CD4-positive, alpha-beta T cell treated with Interleukin-17A for 1 hour (primary cell): ENCODE measurements at regions not wholly inside any gene's neighbourhood (a gene's known extent, or its start where the extent isn't known, plus 50 kb on each side); places are given as distances from the start of the nearest gene placed in this dataset.
"Not testable (repeated sequence)": the region's sequence is repeated elsewhere in the genome, so short reads cannot be mapped to it uniquely, and the experiment has no call there.

Source experiments
- DNase-seq: peaks from one replicate; pipeline ENCODE4 v3.0.0-alpha.2; 2020

DNA sequence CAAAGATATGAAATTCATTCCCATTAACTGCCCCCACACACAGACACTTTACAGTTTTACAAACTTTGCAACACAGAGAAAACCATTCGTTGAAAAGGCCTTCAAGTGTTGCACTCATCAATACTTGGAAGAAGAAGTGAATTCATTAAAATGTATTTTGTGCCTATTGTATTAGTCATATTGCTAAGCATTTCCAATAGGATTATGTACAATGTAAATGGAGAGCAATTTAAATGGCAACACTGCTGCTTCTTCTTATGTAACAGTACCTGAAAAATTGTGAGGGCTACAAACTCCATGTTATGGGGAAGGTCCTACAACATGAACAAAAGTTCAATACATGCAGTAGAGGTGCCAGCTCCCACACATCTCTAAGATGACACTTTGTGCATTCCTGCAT is 209.3 kb upstream of the POGK start:
- no peak for DNase-seq

DNA sequence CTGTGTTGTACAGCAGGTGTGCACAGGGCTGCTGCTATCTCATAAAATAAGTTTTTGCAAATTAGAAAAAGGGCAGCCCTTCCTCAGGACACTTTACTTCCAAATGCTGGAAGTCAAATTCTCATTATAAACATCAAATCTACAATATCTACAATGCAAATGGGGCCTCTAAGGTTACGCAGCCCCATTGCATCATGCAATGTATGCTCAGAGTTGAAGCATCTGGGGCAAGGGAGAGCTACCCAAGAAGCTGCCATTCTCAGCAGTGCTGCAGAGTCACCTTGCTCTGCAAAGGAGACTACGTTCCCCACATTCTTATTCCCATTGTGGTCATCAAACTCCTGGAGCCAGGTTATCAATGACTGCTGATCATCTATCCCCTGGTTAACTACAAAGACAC is 208.9 kb upstream of the POGK start:
- DNase-seq: no peak

DNA sequence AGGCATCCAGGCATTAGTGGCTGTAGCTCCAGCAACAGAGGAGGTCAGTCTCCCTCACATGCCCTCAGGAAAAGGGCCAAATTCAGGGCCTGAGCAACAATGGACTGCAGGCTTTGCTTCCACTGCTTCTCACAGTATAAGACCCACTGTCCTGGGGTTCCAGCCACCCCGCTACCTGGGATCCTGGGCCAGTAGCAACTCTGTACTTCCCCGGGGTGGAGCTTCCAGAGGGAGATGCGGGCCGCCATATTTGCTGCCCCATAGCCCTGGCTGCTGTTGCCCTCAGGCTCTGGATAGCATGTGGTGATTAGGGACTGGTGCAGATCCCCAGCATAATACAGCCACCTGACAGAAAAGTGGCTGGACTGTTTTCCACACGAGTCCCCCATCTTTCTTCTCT is 201.1 kb upstream of the POGK start:
- DNase-seq: no peak

DNA sequence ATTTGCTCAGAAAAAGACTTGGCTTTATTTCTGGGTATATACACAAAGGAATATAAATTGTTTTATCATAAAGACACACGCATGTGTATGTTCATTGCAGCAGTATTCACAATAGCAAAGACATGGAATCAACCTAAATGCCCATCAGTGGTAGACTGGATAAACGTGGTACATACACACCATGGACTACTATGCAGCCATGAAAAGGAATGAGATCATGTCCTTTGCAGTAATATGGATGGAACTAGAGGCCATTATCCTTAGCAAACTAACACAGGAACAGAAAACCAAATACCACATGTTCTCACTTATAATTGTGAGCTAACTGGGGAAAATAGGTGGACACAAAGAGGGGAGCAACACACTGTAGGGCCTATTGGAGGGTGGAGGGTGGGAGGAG is 182.0 kb upstream of the POGK start:
- not testable (repeated sequence) for DNase-seq

DNA sequence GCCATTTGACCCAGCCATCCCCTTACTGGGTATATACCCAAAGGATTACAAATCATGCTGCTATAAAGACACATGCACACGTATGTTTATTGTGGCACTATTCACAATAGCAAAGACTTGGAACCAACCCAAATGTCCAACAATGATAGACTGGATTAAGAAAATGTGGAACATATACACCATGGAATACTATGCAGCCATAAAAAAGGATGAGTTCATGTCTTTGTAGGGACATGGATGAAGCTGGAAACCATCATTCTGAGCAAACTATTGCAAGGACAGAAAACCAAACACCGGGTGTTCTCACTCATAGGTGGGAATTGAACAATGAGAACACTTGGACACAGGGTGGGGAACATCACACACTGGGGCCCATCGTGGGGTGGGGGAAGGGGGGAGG is 172.5 kb upstream of the POGK start:
- not testable (repeated sequence) for DNase-seq

DNA sequence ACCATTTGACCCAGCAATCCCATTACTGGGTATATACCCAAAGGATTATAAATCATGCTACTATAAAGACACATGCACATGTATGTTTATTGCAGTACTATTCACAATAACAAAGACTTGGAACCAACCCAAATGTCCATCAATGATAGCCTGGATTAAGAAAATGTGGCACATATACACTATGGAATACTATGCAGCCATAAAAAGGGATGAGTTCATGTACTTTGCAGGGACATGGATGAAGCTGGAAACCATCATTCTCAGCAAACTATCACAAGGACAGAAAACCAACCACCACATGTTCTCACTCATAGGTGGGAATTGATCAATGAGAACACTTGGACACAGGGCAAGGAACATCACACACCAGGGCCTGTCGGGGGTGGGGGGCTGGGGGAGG is 171.7 kb upstream of the POGK start:
- not testable (repeated sequence) for DNase-seq

DNA sequence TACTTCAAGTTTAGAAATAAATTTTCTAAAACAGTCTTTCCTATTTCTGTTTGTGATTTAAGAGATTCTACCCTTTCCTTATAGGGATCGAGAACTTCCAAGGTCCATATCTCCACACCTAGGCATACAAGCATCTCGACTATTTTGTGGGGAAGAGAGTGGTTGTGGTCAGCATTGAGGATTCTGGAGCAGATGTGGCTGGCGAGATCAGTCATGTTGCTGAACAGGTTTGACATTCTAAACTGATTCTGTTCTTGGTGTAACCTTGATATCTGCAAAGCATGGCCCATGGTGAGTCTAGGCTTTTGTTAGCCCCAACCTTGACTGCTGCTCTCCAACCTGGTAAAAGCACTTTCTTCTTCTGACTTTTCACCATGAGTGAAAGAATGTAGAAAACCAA is 167.6 kb upstream of the POGK start:
- no peak for DNase-seq

DNA sequence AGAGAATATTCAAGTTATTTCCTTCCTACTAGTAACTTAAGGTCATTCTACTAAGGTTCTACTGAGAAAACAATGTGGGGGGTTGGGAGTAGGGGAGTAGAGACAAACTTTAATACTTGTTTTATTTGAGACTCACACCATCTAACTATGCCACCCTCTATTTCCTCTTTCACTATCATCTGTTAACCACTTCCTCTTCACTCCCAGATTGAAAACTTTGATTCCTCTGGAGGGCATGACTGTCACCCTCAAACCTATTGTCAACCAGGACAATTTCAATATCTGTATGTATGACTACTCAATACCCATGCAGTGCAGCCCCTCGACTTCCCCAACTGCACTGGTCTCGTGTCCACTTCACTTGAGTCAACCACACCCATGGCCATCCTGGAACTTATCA is 165.6 kb upstream of the POGK start:
- no peak for DNase-seq

DNA sequence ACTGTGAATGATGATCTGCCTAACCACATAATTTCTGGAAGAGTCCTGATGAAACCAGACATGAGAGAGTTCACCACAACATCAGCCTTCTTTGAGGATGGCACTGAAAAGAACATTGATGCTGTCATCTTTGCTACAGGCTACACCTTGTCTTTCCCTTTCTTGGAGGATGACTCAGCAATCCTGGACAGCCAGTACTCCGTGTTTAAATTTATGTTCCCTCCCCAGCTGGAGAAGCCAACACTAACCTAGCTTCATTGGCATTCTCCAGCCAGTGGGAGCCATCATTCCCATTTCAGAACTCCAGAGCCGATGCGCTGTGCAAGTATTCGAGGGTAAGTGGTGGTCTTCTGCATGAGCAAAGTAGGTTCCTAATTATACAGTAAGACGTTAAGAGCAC is 164.1 kb upstream of the POGK start:
- no peak for DNase-seq

DNA sequence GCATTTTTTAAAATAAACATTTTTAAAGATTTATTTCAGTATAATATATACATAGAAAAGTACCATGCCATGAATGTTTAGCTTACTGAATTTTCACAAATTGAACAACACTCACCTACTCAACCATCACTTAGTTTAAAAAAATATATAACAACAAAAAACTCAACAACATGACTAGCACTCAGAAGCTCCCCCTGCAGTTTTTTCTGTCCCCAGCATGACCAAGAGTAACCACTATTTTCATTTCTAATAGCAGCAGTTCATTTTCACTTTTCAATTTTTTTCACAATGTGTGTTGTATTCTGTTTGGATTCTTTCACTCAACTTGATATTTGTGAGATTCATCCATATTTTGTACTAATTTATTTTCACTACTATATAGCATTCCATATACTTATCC is 162.3 kb upstream of the POGK start:
- DNase-seq: no peak

DNA sequence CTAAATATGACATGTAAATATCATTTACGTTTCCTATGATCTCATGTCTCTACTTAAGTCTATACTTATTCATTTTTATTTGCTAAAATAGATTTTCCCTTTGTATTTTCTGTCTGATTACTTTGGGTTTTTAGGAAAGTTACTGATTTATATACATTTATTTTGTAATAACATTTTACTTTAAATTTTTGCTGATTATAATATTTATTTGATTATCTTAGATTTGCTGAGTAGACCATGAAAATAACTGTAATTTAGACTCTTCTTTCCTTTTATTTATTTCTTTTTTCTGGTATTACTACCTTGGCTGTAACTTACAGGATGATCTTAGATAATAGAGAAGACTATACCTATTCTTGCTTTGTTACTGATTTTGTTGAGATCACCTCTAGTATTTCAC is 159.9 kb upstream of the POGK start:
- no peak for DNase-seq

DNA sequence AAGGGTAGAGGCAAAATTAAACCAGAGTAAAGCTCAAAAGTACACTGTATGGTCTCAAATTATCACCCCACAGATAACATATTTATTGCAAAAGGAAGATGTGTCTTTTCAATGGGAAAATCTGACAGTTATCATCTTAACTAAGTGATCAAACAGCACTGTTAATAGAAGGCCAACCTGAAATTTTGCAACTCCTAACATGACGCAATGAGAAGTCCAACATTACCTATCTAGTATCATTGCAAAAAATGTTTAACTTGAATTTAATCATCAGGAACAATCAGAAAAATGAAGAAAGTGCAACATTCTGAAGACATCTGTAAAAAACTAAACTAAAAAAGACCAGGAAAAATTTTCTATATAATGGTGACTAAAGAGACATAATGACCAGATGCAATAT is 156.7 kb upstream of the POGK start:
- DNase-seq: no peak

DNA sequence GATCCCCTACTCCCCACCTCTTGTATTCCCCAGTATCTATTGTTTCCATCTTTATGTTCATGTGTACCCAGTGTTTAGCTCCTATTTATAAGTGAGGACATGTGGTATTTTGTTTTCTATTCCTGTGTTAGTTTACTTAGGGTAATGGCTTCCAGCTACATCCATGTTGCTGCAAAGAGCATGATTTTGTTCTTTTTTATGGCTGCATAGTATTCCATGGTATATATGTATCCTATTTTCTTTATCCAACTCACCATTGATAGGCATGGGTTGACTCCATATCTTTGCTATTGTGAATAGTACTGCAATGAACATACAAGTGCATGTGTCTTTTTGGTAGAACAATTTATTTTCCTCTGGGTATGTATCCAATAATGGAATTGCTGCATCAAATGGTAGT is 154.6 kb upstream of the POGK start:
- DNase-seq: not testable (repeated sequence)

DNA sequence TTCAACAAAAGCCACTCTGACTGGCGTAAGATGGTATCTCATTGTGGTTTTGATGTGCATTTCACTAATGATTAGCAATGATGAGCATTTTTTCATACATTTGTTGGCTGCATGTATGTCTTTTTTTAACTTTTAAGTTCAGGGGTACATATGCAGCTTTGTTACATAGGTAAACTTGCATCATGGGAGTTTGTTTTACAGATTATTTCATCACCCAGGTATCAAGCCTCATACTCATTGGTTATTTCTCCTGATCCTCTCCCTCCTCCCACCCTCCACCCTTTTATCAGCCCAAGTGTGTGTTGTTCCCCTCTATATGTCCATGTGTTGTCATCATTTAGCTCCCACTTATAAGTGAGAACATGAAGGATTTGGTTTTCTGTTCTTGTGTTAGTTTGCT is 154.1 kb upstream of the POGK start:
- no peak for DNase-seq

DNA sequence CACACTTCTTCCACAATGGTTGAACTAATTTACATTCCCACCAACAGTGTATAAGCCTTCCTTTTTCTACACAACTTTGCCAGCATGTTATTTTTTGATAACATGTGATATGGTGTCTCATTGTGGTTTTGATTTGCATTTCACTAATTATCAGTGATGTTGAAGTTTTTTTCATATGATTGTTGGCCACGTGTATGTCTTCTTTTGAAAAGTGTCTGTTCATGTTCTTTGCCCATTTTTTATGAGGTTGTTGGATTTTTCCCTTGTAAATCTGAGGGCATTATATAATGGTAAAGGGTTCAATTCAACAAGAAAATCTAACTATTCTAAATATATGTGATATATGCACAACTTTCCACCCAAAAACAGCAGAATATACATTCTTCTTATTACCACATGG is 153.4 kb upstream of the POGK start:
- not testable (repeated sequence) for DNase-seq

DNA sequence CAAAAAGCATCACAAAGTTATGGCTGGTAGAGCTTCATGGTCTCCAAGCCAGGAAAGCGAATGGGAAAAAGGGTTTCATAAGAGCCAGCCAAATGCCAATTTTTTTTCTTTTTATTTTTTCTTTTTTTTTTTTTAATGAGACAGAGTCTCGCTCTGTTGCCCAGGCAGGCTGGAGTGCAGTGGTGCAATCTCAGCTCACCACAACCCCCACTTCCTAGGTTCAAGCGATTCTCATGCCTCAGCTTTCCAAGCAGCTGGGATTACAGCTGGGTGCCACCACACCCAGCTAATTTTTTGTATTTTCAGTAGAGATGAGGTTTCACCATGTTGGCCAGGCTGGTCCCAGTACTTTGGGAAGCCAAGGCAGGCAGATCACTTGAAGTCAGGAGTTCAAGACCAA is 148.7 kb upstream of the POGK start:
- DNase-seq: not testable (repeated sequence)

DNA sequence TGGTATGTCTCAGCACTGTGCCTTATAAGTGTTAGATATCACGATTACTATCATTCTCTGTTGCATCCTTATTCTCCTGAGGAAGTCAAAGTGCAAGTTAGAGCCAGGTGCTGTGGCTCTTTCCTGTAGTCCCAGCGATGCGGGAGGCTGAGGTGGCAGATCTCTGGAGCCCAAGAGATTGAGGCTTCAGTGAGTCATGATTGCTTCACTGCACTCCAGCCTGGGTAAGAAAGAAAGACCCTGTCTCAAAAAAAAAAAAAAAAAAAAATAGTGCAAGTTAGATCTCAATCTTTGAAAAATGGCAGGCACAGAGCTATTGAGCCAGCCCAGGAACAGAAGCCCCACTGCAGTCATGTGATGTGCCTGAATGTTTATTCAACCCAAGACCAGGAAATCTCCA is 147.8 kb upstream of the POGK start:
- no peak for DNase-seq

DNA sequence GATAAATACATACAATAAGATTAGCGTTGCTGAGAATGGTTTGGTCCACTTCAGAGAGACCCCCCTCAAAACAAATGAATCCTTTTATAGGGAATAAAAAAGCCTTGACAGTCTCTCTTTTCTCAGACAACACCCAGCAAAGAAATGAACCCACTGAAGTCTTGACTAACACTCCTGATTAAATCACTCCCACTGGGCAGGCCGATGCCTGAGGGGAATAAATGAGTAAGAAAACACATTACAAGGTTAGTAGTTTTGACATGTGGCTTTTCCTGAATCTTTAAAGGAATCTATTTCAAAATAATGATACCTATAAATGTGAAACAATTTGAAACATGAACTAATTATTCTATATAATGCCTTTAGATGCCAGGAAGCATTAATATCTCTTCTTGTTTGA is 146.9 kb upstream of the POGK start:
- no peak for DNase-seq

DNA sequence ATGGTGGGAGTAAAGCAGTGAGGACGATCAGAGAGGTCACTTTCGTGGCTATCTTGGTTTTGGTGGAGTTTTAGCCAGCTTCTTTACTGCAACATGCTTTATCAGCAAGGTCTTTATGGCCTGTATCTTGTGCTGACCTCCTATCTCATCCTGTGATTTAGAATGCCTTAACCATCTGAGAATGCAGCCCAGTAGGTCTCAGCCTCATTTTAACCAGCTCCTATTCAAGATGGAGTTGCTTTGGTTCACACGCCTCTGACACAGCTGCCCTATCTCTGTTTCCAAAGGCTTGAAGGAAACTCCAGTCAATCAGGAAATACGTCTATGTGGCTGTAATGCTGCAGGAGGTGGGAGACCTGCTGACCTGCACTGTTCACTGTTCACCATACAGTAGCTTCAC is 146.1 kb upstream of the POGK start:
- no peak for DNase-seq

DNA sequence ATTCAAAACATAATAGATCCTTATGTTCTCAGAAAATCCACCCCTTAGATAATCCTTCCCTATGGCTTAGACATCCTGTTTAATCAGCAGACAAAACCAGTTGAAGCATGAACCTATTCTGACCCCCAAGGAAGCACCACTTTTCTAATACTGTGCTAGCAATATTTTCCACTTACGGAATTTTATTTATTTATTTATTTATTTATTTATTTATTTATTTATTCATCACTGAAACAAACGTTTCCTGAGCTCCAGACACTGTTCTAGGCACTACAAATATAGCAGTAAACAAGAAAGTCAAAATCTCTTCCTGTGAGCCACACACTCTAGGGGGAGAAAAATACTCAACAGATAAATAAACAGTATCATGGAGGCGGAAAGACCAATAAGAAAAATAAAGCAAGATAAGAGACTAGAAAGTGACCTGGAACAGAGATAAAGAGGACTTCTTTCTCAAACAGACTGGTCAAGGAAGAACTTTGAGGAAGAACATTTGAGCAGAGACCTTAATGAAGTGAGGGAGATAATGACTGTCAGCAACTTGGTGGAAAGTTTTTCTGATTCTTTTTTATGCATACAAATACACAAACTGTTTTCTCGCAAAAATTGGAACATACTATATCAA is 145.5 kb upstream of the POGK start:
- DNase-seq: no peak

DNA sequence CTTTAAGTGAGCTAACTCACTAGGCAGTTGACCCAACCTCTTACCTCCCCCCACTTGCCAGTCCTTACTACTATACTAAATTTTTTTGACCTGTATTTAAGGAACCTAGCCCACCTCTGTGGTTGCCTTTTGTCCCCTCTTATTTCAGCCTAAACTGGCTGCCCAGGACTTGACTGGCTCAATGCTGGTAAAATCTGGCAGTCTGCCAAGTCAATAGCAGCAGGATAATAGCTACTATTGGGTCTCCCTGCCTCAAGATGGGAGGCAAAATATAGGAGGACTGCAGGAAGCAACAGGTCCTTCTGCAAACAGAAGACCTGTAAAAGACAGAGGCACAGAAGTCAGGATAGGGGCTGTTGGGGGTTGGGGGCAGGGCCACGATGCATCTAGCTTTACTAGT is 144.2 kb upstream of the POGK start:
- DNase-seq: no peak

DNA sequence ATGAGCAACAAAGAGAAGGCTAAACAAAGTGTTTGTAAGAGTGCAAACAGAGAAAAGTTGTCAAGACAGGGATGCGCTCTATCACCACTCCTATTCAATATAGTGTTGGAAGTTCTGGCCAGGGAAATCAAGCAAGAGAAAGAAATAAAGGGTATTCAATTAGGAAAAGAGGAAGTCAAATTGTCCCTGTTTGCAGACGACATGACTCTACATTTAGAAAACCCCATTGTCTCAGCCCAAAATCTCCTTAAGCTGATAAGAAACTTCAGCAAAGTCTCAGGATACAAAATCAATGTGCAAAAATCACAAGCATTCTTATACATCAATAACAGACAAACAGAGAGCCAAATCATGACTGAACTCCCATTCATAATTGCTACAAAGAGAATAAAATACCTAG is 143.4 kb upstream of the POGK start:
- not testable (repeated sequence) for DNase-seq

DNA sequence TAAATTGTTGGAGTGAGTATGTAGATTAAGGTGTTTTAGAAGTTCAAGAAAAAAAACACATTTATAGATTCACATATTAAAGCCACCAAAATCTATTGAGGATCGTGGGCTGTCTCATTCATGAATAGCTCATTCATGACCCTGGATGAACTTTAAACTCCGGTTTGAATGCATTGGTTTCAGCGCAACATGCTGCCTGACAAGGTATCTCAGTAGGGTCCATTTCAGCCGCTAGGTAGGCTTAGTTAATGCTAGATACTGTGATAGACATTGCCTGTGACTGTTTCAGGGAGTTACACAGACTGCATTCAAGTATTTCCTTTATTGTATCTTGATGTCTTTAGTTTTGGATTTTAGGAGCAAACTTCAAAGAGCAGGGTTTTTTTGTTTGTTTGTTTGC is 140.5 kb upstream of the POGK start:
- no peak for DNase-seq

DNA sequence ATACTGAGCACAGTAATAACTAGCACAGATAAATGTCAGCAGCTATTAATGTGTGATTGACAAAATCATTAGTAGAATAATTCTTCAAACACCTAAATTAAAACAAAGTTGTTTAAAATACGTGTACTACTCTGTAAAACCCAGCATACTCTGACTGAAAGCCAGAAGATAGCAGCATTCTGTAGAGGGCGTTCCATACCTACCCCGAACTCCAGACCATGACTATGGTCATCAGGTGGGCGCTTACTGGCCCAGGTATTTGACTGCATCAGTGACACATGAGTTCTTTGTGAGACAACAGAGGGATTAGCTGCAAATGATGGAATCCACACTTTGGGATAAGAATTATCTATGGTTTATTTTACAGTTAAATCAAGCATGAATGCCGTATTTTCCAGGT is 139.7 kb upstream of the POGK start:
- no peak for DNase-seq

DNA sequence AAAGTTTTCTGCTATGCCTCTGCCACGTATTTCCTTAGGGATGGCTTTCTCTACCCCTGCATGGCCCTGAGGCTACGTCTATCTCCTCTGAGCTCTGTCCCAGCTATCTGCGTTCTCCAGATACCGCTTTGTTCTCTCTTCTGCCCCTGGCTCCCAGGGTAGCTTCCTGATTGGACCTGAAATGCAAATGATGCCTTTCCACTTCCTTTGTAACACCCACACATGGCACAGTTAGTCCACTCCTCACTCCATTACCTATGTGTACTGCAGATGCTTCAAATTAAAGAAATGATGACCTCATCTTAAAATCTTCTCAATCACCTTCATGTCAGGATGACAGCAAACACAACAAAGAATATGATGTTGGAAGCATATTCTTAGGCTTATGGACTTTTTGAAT is 138.6 kb upstream of the POGK start:
- DNase-seq: no peak

DNA sequence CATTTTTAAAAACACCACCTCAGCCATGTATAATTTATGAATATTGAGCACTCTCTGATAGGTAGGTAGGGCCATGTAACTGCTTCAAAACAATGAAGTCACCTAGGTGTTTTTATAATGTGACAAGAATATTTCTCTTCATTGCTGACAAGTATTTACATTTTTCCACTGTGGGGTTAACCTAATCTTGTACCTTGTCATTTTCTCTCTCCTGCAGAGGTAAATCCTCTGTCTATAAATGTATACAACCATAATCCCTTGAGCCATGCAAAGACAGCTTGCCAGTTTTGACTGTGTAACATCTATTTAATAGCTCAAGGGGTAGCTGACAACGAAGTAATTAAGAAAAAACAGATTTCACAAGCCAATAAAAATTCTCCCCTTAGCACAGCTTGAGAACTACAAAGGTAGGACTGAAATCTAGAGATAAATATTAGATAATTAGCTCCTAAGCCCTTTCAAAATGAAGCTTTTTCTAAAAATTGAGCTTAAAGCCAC is 137.6 kb upstream of the POGK start:
- no peak for DNase-seq
